Testis (tissue), 2 donors: ENCODE measurements at regions not wholly inside any gene's neighbourhood (a gene's known extent, or its start where the extent isn't known, plus 50 kb on each side); places are given as distances from the start of the nearest gene placed in this dataset.

Source experiments
- POLR2A ChIP-seq: fragments of 450-650 bp; IDR thresholded peaks from one replicate; pipeline ENCODE4 v1.6.1; 2017; ENCODE audit warnings: antibody characterized with exemption, mild to moderate bottlenecking, moderate library complexity
- TF ChIP-seq, protein P1 (sequence below), 3 experiments: fragments of 450-650 bp in 2 of 3; fragments of 200-600 bp in 1 of 3; sonication (generic) in 1 of 3; IDR thresholded peaks; one replicate each; pipeline ENCODE4 v1.5.1; 2016 to 2019; ENCODE audit warnings: antibody characterized with exemption in 3 of 3, mild to moderate bottlenecking in 2 of 3, moderate library complexity in 1 of 3

DNA sequence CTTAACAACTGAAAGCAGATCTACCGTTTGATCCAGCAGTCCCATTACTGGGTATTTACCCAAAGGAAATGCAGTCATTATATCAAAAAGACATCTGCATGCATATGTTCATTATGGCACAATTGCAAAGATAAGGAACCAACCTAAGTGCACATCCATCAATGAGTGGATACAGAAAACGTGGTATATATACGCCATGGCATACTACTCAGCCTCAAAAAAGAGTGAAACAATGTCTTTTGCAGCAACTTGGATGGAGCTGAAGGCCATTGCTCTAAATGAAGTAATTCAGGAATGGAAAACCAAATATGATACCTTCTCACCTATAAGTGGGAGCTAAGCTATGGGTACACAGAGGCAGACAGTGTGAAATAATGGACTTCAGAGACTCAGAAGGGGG is 169.3 kb downstream of the ZBTB18 start:
- TF ChIP-seq POLR2A, result no peak
- TF ChIP-seq, protein P1, sequence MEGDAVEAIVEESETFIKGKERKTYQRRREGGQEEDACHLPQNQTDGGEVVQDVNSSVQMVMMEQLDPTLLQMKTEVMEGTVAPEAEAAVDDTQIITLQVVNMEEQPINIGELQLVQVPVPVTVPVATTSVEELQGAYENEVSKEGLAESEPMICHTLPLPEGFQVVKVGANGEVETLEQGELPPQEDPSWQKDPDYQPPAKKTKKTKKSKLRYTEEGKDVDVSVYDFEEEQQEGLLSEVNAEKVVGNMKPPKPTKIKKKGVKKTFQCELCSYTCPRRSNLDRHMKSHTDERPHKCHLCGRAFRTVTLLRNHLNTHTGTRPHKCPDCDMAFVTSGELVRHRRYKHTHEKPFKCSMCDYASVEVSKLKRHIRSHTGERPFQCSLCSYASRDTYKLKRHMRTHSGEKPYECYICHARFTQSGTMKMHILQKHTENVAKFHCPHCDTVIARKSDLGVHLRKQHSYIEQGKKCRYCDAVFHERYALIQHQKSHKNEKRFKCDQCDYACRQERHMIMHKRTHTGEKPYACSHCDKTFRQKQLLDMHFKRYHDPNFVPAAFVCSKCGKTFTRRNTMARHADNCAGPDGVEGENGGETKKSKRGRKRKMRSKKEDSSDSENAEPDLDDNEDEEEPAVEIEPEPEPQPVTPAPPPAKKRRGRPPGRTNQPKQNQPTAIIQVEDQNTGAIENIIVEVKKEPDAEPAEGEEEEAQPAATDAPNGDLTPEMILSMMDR (IDR thresholded peaks at IDR 0.05), result no peak
